ENCODE measurements at regions not wholly inside any gene's neighbourhood (a gene's known extent, or its start where the extent isn't known, plus 50 kb on each side); places are given as distances from the start of the nearest gene placed in this dataset.

DNA sequence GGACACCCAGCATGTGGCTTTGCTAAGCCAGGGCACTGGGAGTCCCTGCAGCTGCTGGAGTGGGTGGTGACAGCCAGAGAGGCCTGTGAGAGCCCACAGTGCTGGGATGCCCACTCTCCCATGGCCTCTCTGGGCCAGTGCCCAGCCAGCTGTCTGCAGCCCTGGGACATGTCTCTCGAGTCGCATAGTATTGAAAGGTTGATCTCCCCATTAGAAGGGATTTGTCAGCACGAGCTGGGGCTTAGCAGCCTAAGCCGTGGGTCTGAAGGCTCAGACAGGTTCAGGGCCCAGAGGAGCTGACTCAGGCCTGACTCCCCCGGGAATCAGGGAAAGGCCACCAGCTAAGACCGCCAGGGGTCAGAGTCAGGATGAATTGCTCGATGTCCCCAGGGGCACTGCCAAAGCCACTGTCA is 53.5 kb downstream of the FOXD2 start:
- H3K4me2 ChIP-seq (ENCODE audit: control insufficient read depth, extremely low read depth, insufficient read depth, low read depth, low read length) = no peak overlapping the region
- H2AFZ ChIP-seq (ENCODE audit: control insufficient read depth, low read length) = no peak overlapping the region
- H3K4me1 ChIP-seq (ENCODE audit: control insufficient read depth, extremely low read depth, insufficient read depth, low read length) = no peaks in the 10 kb centered on the region
- H3K79me2 ChIP-seq (ENCODE audit: control insufficient read depth, insufficient read depth, low read length) = no peaks in the 10 kb centered on the region
- H3K9me1 ChIP-seq (ENCODE audit: control insufficient read depth, extremely low read depth, insufficient read depth, low read length) = no peaks in the 10 kb centered on the region
- H3K9ac ChIP-seq (ENCODE audit: control insufficient read depth, extremely low read depth, insufficient read depth, low read length) = no peak overlapping the region
- dilution Hi-C loops (cut with MboI; ENCODE audit: extremely low pct_ligation_motif_present, low sequenced_read_pairs) = no loop called here
- H4K20me1 ChIP-seq (ENCODE audit: control insufficient read depth, extremely low read depth, insufficient read depth, low read length) = no peaks in the 10 kb centered on the region
- DNase-seq (ENCODE audit: low read depth, low spot score) = no peak
- H3K4me3 ChIP-seq (ENCODE audit: control insufficient read depth in 2 of 3, extremely low read depth in 1 of 3, insufficient read depth in 2 of 3, low read depth in 1 of 3, low read length in 3 of 3) = no peak overlapping the region
- H3K27me3 ChIP-seq (ENCODE audit: control insufficient read depth, extremely low read depth, insufficient read depth, low read length) = peaks cover 29% of the 10 kb centered on the region
- no peak for TF ChIP-seq EZH2 (IDR thresholded peaks at IDR 0.05; ENCODE audit: low read length)
- TF ChIP-seq, protein P1, sequence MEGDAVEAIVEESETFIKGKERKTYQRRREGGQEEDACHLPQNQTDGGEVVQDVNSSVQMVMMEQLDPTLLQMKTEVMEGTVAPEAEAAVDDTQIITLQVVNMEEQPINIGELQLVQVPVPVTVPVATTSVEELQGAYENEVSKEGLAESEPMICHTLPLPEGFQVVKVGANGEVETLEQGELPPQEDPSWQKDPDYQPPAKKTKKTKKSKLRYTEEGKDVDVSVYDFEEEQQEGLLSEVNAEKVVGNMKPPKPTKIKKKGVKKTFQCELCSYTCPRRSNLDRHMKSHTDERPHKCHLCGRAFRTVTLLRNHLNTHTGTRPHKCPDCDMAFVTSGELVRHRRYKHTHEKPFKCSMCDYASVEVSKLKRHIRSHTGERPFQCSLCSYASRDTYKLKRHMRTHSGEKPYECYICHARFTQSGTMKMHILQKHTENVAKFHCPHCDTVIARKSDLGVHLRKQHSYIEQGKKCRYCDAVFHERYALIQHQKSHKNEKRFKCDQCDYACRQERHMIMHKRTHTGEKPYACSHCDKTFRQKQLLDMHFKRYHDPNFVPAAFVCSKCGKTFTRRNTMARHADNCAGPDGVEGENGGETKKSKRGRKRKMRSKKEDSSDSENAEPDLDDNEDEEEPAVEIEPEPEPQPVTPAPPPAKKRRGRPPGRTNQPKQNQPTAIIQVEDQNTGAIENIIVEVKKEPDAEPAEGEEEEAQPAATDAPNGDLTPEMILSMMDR (optimal IDR thresholded peaks at IDR 0.05 in 1 of 3, IDR thresholded peaks at IDR 0.05 in 1 of 3, conservative IDR thresholded peaks at IDR 0.05 in 1 of 3; ENCODE audit: extremely low read depth in 1 of 3, insufficient read depth in 2 of 3, low read length in 3 of 3) = no peak
- H3K9me3 ChIP-seq (ENCODE audit: control insufficient read depth, low read depth, low read length) = no peaks in the 10 kb centered on the region
- FAIRE-seq = no peak
- H3K27ac ChIP-seq (ENCODE audit: control insufficient read depth, insufficient read depth, low read length) = no peak overlapping the region
- no peaks in the 10 kb centered on the region for H3K36me3 ChIP-seq (ENCODE audit: control insufficient read depth in 2 of 2, extremely low read depth in 1 of 2, insufficient read depth in 2 of 2, low read length in 2 of 2)

DNA sequence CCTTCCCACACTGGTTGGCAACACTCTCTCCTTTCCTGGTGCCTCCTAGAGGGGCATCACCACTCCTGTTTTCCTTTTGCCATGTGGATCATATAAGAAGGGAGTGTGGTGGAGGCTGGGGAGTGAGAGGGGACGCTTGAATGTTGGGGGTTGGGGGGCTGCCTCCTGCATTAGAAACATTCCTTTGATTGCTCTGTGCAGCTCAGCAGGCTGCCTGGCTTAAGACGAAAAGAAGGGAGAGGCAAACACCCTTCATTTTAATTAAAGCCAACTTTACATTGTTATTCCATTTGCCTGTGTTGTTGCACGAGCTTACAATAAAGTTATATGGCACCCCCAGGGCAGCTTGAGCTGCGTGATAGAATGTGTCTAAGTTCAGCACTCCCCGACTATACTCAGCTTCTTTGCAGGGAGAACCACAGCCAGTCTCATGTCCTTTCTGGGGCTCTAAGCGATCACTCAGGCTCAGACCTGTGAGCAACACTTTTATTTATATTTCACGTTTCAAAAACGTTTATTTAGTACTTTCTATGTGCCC is 57.4 kb downstream of the FOXD2 start:
- FAIRE-seq (no peak), DNase-seq (ENCODE audit: low read depth, low spot score) (no peak)
- H2AFZ ChIP-seq (ENCODE audit: control insufficient read depth, low read length) = no peak overlapping the region
- H3K4me1 ChIP-seq (ENCODE audit: control insufficient read depth, extremely low read depth, insufficient read depth, low read length) = no peaks in the 10 kb centered on the region
- H3K36me3 ChIP-seq (ENCODE audit: control insufficient read depth in 2 of 2, extremely low read depth in 1 of 2, insufficient read depth in 2 of 2, low read length in 2 of 2) = no peaks in the 10 kb centered on the region
- H3K27me3 ChIP-seq (ENCODE audit: control insufficient read depth, extremely low read depth, insufficient read depth, low read length) = peaks cover 19% of the 10 kb centered on the region
- dilution Hi-C loops (cut with MboI; ENCODE audit: extremely low pct_ligation_motif_present, low sequenced_read_pairs) = no loop called here
- no peak overlapping the region for H3K9ac ChIP-seq (ENCODE audit: control insufficient read depth, extremely low read depth, insufficient read depth, low read length)
- no peak overlapping the region for H3K4me2 ChIP-seq (ENCODE audit: control insufficient read depth, extremely low read depth, insufficient read depth, low read depth, low read length)
- H4K20me1 ChIP-seq (ENCODE audit: control insufficient read depth, extremely low read depth, insufficient read depth, low read length) = no peaks in the 10 kb centered on the region
- H3K9me3 ChIP-seq (ENCODE audit: control insufficient read depth, low read depth, low read length) = no peaks in the 10 kb centered on the region
- no peak overlapping the region for H3K4me3 ChIP-seq (ENCODE audit: control insufficient read depth in 2 of 3, extremely low read depth in 1 of 3, insufficient read depth in 2 of 3, low read depth in 1 of 3, low read length in 3 of 3)
- TF ChIP-seq, protein P1 (optimal IDR thresholded peaks at IDR 0.05 in 1 of 3, IDR thresholded peaks at IDR 0.05 in 1 of 3, conservative IDR thresholded peaks at IDR 0.05 in 1 of 3; ENCODE audit: extremely low read depth in 1 of 3, insufficient read depth in 2 of 3, low read length in 3 of 3) = no peak
- no peak for TF ChIP-seq EZH2 (IDR thresholded peaks at IDR 0.05; ENCODE audit: low read length)
- H3K79me2 ChIP-seq (ENCODE audit: control insufficient read depth, insufficient read depth, low read length) = no peaks in the 10 kb centered on the region
- H3K27ac ChIP-seq (ENCODE audit: control insufficient read depth, insufficient read depth, low read length) = no peak overlapping the region
- H3K9me1 ChIP-seq (ENCODE audit: control insufficient read depth, extremely low read depth, insufficient read depth, low read length) = no peaks in the 10 kb centered on the region
